NCI-H2227 (cell line): ENCODE measurements at regions not wholly inside any gene's neighbourhood (a gene's known extent, or its start where the extent isn't known, plus 50 kb on each side); places are given as distances from the start of the nearest gene placed in this dataset.

Experiments used
- DNase-seq: peaks from one replicate; lab custom pipeline; 2025; ENCODE audit not compliant: unreplicated experiment; lab: John Stamatoyannopoulos, UW

- no peak for DNase-seq
These were observed 53.8 kb downstream of the ADM start for GRCh38 chr11:10358696-10359095.

- DNase-seq: no peak
These were observed 54.3 kb downstream of the ADM start for GRCh38 chr11:10359171-10359570.

- no peak for DNase-seq
These were observed 56.0 kb downstream of the ADM start for GRCh38 chr11:10360835-10361234.

DNA sequence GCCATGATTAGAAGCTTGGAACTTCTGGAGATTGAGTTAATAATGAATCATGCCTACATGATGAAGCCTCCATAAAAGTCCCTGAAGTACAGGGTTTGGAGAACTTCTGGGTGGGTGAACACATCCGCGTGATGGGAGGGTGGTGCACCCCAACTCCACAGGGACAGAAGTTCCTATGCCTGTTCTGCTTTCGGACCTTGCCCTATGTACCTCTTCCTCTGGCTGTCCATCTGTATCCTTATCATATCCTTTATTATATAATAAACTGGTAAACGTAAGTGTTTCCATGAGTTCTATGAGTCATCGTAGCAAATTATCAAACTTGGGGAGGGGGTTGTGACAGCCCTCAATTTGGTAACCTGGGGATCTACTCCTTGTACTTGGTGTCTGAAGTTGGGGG, 60.2 kb downstream of the ADM start:
- DNase-seq: no peak

GRCh38 chr11:10366568-10367331, 61.9 kb downstream of the ADM start:
- DNase-seq: peak; percentile 60

GRCh38 chr11:10371926-10372641, 67.2 kb downstream of the ADM start:
- no peak for DNase-seq

DNA sequence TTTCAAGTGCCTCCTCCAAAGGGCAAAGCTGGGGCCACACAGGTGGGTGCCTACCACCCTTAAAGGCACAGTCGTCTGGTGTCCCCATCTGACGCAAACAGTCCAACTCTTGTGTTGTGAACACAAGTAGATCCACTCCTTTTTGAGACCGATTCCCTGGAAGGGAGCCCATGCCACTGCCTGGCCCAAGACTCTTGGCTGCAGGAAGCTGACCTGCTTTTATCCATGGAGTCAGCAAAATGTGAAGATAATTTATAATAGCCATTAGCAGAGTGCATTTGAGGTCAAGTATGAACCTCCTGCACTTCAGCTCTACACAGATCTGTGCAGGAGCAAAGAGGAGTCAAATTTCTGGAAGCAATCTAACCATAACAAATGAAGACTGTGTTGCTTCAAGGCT, 68.5 kb downstream of the ADM start:
- DNase-seq: peak; percentile 8

DNA sequence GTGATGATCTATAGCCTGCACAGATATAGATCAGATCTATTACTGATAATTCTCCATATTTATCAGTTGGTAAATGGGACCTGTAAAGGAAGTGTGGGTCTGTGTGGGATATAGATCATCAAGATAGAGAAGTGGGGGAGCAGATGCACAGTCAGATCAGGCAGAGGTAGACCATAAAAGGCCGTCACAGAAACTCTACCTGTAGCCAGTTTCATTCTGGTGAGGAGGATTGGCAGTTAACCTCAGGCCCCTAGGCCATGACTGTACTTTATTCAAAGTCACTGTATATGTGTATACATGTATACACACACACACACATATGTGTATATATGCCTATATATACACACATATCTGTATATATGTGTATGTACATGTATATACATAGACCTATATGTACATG, 69.1 kb downstream of the ADM start:
- DNase-seq: no peak

DNA sequence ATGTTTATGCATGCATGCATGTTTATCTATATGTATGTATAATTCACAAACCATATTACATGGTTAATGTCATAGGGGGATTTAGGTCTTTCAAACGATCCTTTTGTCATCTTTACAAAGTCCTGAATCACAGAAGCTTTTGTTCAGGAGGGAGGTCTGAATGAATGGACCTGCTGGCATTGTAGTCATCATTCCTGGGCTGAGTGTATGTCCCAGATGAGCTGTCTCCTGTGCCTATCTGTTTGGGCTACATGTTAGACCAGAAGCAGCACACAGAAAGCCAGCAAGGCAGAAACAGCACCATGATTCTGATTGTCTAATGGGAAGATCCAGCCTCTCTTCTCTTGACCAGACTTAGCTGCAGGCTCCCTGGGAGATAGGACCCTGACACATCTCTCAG, 69.5 kb downstream of the ADM start:
- DNase-seq: no peak

DNA sequence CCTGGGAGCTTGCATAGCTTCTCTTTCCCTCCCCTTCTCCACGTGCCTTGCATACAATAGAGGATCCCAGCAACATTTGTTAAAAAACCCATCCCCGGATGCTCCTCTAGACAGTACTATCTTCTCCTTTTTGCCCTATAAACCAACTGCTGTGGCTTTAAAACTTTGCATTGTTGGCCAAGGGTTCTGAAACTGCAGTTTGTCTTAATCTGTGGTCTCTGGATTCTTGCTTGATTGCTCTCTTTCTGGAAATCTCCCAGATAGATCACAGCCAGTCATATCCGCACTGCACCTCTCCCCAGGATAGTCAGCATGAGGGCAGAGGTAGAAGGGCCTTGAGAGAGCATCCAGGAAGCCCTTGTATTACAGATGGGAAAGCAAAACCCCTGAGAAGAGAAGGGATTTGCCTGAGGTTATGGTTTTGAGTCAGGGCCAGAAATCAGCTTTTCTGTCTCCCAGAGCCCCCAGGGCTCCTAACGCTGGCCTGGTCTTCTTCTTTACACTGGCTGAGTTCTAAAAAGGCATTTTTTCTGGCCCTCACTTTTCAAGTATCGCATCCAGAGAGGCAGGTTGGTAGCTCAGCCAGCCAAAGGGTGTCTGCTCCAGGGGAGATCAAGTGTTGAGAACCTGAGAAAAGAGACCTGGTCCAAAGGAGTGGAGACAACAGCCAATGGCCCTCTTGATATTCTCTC, 70.6 kb downstream of the ADM start:
- no peak for DNase-seq

DNA sequence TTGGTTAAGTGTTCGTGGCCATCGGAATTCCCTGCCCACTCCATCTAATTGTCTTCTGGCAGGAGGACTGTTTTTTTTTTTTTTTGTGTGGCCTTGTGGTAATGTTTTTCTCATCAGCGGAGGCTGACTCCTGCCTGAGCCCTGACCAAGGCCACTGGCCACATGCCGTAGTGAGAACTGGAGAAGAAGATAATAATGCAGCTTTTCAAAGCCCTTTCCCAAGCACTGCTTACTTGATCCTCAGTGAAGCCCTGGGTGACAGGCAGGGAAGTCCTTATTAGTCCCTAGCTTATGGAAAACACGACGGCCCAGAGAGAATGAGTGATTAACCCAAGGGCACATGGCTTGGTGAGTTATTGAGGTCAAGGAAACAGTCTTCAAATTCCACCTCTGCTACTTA, 71.2 kb downstream of the ADM start:
- DNase-seq: no peak

DNA sequence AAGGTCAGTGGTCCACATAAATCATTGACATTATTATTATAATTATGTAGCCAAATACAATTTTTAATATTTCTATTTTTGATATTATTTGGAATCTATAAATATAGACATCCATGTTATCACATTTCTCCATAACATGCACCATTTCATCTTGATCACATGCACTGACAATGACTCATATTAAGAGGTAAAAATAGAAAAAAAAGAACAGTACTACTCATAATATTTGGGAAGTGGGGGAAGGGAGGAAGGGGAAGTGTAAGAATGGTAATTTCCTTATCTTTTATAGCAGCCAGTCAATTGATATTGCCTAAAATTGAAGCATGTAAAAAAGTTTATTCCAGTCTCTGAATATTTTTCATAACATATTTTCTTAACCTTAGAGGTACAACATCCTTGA, 72.3 kb downstream of the ADM start:
- DNase-seq: no peak

- DNase-seq: no peak
These were observed 73.5 kb downstream of the ADM start for GRCh38 chr11:10378362-10378761.

DNA sequence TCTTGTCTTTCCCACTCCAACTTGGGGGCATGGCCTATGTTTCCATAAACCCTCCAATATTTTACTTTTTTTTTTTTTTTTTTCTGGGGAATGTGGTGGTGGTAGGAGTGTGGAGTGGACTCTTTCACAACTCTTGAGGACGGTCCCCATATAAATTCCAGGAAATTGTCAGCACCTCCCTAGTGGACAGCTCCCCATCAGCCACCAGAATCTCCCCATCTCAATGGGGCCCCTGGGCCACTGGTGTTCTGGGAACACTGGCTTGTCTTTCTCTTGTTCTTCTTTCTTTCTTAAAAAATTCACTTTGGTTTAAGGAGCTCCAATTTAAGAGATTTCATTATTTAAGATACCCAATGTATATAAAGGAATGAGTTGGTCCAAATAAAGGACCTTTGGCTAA, 74.1 kb downstream of the ADM start:
- no peak for DNase-seq

DNA sequence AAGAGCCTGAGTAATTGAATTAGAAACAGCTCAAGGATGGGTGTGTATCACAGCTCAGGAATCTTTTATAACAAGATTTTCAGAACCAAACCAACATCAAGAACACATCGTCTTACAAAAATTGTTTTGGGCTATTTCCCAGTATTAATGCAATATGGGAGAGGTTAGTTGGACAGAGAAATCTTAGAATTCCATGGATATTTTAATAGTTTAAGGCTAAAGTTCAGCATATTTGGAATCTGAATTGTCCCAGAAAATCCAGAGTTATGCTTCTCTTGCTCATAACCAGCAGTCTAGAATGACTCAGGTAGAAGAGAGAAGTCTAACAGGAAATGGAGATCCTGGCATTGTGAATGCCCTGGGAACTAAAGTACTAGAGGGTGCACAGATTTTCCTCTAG, 74.6 kb downstream of the ADM start:
- DNase-seq: no peak

DNA sequence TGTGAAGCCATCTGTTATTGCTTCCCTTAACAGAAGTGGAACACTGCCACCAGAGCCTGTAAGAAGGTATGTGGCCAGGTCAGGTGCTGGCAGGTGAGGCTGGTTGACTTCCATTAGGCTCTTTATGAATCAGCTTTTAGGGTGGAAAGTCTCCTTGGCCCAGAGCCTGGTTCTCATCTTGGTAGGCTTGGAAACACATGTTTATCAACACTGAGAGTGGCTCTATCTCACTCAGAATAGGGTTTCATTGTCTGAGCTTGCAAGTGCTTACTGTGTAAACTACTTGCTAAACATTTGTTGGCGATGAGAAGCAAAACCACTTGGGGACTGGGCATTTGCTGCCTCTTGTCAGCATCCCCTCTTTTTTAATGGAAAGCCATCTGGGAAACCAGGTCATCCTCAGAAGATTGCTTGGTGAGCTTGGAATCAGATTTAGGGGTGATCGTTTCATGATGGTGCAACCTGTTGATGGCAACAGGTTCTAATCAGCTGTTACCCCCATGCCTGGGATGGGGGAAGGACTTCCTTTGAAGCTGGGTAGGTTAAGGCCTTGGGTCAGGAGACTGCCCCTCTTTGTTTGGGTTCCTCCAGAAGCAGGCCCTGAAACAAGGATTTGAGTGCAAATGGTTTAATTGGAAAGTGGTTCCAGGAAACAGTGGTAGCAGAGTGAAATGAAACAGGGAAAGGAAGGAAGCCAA, 75.0 kb upstream of the AMPD3 start:
- DNase-seq: no peak

DNA sequence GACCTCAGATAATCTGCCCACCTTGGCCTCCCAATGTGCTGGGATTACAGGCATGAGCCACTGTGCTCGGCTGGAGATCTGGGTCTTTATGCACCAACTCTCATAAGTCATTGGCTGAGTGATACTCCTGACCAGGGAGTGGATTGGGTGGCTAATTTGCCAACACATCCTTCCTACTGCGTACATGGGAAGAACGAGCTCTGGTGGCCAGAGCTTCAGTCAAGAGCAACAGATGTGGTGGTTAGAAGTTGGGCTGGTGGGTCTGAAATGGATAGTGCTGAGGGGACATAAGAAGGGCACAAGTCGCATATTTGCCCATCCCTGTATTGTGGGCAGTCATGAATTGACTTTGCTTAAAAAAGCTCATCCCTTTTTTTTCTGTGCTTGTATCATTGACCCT, 74.1 kb upstream of the AMPD3 start:
- DNase-seq: no peak

DNA sequence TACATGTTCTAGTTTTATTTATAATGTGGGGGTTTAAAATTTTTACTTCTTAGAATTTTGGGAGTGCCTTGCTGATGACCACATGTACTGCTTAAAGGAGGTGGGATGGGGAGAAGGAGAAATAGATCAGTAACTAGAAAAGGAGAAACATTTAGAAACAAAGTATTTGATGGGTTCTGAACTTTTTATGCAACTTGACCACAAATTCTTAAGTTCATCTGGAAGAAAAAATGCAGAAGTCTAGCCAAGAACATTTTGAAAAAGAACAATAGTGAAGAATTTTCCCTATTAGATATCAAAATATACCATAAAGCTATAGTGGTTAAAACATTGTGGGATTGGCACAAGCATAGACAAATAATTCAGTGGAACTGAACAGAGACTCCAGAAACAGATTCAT, 73.3 kb upstream of the AMPD3 start:
- DNase-seq: no peak

DNA sequence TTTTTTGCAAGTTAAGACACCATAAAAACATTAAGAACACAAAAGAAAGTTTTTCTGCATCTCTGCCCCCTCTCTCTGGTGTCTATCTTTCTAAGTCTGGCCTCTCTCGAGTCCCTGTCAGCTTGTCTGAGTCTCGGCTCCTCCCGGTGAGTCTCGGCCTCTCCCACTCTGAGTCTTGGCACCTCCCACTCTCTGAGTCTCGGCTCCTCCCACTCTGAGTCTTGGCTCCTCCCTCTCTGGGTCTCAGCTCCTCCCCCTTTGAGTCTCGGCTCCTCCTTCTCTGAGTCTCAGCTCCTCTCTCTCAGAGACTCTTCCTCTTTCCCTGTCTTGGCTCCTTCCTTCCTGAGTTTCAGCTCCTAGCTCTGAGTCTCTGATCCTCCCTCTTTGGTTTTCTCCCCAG, 72.5 kb upstream of the AMPD3 start:
- no peak for DNase-seq

DNA sequence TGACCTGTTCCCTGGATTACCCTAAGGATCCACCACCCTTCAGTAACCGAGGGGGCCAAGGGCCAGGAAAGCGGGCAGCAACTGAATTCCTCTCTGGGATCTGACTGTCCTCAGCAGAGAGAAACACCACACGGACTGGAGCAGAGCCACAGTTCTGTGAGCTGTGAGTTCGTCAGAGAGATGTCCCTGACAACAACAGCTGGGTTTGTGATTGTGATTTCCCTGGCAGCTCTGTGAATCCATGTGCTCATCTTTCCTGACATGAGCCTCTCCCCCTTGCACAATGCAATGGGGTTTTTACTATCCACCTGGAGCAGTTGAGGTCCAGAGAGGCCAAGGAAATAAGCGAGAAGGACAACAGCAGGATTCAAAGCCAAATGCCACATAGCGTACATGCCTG, 69.4 kb upstream of the AMPD3 start:
- DNase-seq: no peak

DNA sequence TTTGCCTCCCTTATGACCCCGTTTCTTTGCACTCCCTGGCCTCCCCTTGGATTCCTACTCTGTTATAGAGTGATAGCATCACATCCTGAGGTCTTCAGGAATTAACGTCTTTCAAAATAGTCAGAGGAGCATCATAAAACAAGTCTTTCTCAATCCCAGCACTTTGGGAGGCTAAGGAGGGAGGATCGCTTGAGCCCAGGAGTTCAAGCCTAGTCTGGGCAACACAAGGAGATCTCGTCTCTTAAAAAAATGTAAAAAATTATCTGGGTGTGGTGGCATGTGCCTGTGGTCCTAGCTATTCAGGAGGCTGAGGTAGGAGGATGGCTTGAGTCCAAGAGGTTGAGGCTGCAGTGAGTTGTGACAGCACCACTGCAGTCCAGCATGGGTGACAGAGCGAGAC, 68.7 kb upstream of the AMPD3 start:
- no peak for DNase-seq

- no peak for DNase-seq
These were observed 68.2 kb upstream of the AMPD3 start for GRCh38 chr11:10386861-10387205.
